SK-N-SH treated with all-trans-retinoic acid at 6 μM for 48 hours (cell line): ENCODE measurements at regions not wholly inside any gene's neighbourhood (a gene's known extent, or its start where the extent isn't known, plus 50 kb on each side); places are given as distances from the start of the nearest gene placed in this dataset.

Experiments used
- SNAI2 ChIP-seq: fragments of 250-450 bp; sonication (Bioruptor Pico); IDR thresholded peaks from 2 replicates; pipeline ENCODE4 v1.5.0; 2020; ENCODE audit warnings: mild to moderate bottlenecking, moderate library complexity
- ZFP30 ChIP-seq: fragments of 450-650 bp; formaldehyde crosslinking; IDR thresholded peaks from 2 replicates; pipeline ENCODE4 v1.5.0; 2022; ENCODE audit warnings: mild to moderate bottlenecking, moderate library complexity

DNA sequence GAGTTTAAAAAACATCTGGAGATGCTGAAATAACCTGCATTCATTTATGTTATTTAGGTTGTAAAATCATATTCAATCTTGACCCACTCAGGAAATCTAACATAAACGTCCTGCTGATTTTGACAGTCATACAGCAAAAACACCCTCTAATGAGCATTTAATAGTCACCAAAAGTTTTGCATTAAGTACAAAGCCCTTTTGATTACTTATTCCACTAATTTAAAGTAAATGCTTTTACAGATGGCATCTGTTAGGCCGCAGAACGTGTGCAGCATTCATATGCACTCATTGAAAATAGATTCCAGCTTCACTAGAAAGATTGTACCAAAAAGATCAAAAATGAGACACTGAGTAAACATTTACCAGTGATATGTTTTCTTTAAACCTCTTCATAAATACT lies 1295.1 kb downstream of the EFNB2 start:
- TF ChIP-seq SNAI2 (no peak), ZFP30 (CRISPR knock-in tag) (no peak)
